GM10248 (cell line): ENCODE measurements at regions not wholly inside any gene's neighbourhood (a gene's known extent, or its start where the extent isn't known, plus 50 kb on each side); places are given as distances from the start of the nearest gene placed in this dataset.

Experiments
- CTCF ChIA-PET: fragments of 300-600 bp; sonication (Branson Sonifier 250); formaldehyde crosslinking; extraction: SDS; loops from one replicate; lab custom pipeline; 2021; ENCODE audit warnings: antibody characterized with exemption; lab: Yijun Ruan, JAX
- POLR2A ChIA-PET: fragments of 350-650 bp; sonication (Branson Sonifier 250); formaldehyde crosslinking; extraction: SDS; loops from one replicate; lab custom pipeline; 2020; ENCODE audit warnings: antibody characterized with exemption; lab: Yijun Ruan, JAX
- DNase-seq: peaks from one replicate; pipeline ENCODE4 v3.0.0; 2012; ENCODE audit errors: extremely low spot score
- CTCF ChIP-seq: IDR thresholded peaks from 2 replicates; pipeline ENCODE4 v1.5.1; 2012; ENCODE audit warnings: mild to moderate bottlenecking, low read depth; ENCODE audit errors: extremely low read depth, missing control alignments, control extremely low read depth

DNA sequence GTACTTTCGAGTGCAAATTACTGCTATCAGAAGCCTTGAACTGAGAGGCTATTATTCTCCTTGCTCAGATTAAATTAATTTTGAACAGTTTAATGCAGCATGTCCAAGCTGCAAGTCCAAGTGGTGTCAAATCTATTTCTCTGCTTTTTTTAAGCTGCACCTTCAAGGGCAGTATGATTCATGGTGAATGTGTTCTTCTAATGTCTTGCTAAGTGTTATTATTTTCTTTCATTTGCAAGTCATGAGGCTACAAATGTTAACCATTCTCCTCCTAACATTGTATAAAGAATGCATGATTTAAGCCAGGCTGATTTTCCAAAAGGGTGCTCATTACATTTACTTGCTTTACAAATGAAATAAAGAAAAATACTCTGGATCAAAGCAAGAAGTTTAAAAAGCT is 200.4 kb downstream of the TEX13C start:
- TF ChIP-seq CTCF = no peak
- POLR2A ChIA-PET = no interaction called here
- CTCF ChIA-PET = no interaction called here
- DNase-seq = no peak

DNA sequence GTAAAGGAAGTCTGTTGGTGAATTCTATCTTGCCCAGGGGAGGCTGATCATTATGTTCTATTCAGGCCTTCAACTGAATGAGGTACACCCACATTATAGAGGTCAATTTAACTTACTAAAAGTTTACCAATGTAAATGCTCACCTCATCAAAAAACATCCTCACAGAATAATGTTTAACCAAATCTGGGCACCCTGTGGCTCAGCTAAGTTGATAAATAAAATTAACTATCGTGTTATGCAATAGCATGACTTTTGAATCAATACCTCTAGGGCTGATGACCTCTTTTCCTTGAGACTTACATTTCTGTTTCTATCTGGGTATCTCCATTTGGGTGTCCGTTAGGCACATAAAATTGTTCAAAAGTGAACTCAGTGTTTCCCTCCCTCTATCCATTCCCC is 203.1 kb downstream of the TEX13C start:
- TF ChIP-seq CTCF = no peak
- ChIA-PET CTCF (no interaction called here), POLR2A (no interaction called here)
- no peak for DNase-seq

GRCh38 chrX:125532411-125533089 is 212.9 kb downstream of the TEX13C start:
- POLR2A ChIA-PET = no interaction called here
- no peak for DNase-seq
- CTCF ChIA-PET = no interaction called here
- no peak for TF ChIP-seq CTCF

DNA sequence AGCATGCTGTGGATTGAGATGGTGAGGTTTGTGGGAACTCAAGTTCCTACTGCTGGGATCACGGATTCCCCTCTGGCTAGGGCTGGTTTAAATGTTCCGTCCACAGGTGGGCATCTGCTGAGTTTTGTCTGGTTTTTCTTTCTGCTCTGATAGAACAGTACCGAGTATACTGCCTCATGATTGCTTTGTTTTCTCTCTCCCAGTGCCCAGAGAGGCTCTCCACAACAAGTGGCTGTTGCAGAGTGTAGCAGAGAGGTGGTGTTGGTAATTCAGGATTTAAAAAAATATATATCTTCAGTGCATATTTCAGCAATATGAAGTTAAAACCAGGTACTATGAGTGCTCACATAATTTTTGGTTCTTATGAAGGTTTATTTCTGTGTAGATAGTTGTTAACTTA is 213.7 kb downstream of the TEX13C start:
- DNase-seq = no peak
- TF ChIP-seq CTCF = no peak
- POLR2A ChIA-PET = no interaction called here
- CTCF ChIA-PET = no interaction called here

- CTCF ChIA-PET = no interaction called here
- DNase-seq = no peak
- POLR2A ChIA-PET = no interaction called here
- no peak for TF ChIP-seq CTCF
Measured at GRCh38 chrX:125544031-125544660, 224.5 kb downstream of the TEX13C start.

DNA sequence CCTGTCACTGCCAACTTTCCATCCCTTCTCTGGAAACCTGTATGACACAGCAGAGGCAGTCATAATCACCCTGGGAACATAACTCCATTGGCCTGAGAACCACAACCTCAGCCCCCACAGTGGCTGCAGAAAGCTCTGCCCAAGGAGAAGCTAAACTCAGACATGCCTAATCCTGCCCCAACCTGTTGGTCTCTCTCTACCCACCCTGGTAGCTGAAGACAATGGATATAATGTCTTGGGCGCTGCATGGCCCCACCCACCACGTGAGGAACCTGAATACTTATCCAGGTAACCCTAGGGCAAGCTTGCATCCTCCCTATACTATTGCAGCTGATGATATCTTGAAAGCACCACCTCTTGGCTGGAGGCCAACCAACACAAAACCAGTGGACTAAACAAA is 225.2 kb downstream of the TEX13C start:
- POLR2A ChIA-PET = no interaction called here
- no peak for TF ChIP-seq CTCF
- CTCF ChIA-PET = no interaction called here
- DNase-seq = no peak
